HL-60/S4 treated with phorbol 12-myristate 13-acetate at 8.2 ng/mL for 4 days and 3 days (cell line): ENCODE measurements at regions not wholly inside any gene's neighbourhood (a gene's known extent, or its start where the extent isn't known, plus 50 kb on each side); places are given as distances from the start of the nearest gene placed in this dataset.

Experiments
- in situ Hi-C: fragments of 300-500 bp; cut with MboI; formaldehyde crosslinking; loops from 2 replicates; pipeline ENCODE4 v1.15.0; 2022; ENCODE audit warnings: low sequenced_read_pairs

DNA sequence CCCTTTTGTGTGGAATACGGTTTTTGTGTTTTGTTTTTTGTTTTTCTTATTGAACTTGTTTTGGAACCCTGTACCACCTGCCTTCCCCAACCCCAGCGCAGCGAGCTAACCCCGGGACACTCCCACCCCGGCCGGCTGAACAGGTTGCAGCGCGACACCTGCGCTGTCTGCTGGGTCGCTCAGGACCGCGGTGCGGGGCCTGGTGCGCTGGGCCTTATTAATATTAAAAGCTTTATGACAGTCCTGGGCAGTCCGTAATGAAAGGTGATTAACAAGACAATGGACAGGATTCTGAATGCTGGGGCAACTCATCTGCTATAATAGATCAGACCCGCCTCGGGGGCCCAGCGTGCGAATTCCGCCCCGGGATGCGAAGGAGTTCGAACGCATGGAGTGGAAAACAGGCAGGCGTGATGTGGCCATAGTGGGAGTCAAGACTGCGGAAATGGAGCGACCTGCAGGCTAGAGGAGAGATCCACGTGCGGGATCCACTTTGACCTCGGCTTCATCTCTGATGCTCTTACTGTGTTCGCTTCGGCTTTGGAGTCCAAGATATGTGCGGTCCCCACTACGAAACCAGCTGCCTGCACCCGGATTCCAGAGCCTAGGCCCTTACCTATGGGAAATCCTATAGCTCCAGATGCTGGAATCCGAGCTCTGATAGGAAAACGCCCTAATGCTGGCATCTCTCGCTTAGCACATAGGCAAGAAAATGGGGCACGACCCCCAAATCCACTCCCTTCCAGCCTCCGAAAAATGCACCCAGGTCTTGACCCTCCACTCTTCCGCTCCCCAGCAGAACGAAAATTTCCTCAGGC, 69.0 kb upstream of the TMEM33 start:
- in situ Hi-C loops: no loop called here

DNA sequence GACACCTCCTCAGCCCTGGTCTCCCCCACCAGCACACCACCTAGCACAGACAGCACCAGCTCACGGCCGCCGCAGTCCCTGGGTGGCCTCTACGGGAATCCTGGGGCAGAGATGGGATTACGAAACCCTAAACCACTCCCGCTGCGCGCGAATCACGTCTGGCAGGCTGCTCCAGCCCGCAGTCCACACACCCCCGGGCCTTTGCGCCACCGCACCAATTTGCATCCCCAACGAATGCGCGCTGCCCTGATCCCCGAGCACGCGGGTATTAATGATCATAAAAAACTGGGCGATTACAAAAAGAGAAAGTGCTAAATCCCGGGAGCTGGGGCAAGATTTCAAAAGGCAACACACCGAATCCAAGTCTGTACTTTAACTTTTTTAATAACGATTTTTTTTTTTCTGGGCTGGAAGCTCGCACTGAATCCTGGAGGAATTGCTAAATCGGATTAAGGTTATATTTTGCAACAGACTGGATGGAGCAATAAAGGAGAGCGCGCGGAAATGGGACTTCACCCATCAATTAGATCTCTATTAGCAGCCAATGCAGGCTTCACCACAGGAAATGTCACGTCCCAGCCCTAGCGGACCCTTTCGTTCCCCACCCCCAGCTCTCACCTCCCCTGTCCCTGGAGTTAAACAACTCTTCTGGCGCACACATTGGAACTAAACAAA, 69.8 kb upstream of the TMEM33 start:
- in situ Hi-C loops: no loop called here

- in situ Hi-C loops: no loop called here
Measured at GRCh38 chr4:41859087-41859486, 76.1 kb upstream of the TMEM33 start.

GRCh38 chr4:41857226-41857641, 78.0 kb upstream of the TMEM33 start:
- in situ Hi-C loops: no loop called here

DNA sequence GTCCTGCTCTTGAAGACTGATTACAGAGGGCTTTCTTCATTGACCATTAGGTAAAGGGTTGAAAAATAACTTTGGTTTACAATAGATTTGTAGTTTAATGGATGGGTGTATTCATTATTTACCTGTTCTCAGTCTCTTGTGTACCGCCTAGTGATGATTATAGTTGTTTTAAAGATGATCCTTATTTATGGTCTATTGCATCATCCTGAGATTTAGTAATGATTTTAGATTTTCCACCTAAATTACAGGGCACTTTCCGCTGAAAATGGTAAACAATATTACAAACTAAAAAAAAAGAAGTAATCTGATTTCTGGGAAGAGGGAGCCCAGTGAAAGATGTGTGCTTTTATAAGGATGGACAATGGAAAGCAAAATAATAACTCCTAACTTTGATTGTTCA, 78.4 kb upstream of the TMEM33 start:
- in situ Hi-C loops: no loop called here

DNA sequence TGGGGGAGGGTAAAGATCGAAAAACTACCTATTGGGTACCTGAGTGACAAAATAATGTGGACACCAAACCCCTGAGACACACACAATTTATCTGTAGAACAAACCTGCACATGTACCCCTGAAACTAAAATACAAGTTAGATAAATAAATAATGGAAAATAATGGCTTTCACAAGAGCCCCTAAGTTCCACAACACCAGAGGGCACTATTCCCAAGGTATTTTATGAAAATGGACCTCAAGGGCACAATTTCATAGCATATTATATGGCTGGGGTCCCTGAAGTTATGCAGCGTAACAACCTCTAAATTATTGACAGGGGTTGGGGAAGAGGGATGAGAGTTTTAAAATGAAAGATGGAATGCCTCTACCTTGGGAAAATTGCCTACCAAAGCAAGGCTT, 81.3 kb upstream of the TMEM33 start:
- in situ Hi-C loops: no loop called here

GRCh38 chr4:41852229-41852628, 83.0 kb upstream of the TMEM33 start:
- in situ Hi-C loops: no loop called here

GRCh38 chr4:41851621-41852020, 83.6 kb upstream of the TMEM33 start:
- in situ Hi-C loops: no loop called here

GRCh38 chr4:41844327-41844726, 90.9 kb upstream of the TMEM33 start:
- in situ Hi-C loops: no loop called here

- in situ Hi-C loops: no loop called here
Measured at GRCh38 chr4:41839916-41840854, 91.7 kb upstream of the PHOX2B start.

DNA sequence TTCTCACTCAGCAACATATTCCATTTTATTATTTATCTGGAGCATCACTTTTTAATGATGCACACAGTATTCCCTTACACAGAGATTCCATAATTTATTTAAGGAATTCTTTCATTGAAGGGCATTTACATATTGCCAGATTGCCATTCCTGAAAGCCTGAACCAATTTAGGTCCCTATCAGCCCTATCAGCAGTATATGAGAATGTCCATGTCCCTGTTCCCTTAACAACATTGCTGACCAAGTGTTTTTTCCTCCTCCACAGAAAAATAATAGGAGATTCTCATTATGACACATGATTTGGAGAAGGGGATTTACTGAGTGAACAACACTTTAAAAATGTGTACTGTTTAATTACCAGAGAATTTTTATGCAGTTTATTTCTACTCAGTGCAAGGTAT, 90.1 kb upstream of the PHOX2B start:
- in situ Hi-C loops: no loop called here

DNA sequence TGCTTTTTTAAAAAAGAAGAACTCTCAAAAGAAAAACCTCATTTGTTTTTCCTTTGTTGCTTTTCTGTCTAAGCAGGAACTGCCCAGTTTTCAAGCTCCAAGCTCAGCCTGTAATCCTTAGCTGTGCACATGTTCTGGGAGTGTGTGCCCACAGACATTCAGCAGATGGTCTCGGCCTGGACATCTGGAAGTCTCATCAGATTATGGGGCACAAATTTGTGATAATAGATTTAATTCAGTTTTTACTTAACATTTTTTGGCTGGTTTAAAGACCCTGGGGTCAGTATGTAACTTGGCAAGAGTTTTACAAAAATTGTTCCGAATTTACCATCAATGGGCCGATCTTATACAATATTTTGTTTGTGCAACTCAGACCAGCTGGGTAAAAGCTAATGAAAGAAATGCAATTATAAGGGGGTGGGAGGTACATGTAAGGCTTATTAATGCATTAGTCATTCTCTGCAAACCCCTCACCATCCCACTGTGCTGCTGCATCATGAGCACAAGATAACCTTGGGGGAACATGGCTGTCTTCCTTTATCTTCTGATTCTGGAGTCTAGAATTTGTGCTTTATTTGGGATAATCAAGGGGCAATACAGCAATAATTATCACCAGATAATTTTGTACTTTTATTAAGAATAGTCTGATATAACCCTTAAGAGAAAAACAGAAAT, 86.9 kb upstream of the PHOX2B start:
- in situ Hi-C loops: no loop called here

DNA sequence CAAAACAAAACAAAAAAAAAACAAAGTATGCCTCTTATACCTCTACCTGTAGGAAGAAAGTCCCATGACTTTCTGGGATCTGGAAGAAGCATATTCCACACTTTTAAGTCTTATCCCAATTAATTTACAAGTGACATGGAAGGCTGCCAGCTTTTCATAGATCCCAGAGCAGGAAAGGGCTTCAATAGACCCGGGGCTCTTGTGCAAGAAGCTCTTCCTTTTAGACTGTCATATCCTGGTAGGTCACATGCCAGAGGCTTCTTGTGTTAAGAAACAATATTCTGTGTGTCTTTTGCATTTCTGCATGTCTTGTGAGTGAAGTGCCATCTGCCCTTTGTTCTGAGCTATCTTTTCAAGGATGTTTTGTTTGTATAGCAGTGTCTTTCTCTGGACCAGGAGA, 84.4 kb upstream of the PHOX2B start:
- in situ Hi-C loops: no loop called here

DNA sequence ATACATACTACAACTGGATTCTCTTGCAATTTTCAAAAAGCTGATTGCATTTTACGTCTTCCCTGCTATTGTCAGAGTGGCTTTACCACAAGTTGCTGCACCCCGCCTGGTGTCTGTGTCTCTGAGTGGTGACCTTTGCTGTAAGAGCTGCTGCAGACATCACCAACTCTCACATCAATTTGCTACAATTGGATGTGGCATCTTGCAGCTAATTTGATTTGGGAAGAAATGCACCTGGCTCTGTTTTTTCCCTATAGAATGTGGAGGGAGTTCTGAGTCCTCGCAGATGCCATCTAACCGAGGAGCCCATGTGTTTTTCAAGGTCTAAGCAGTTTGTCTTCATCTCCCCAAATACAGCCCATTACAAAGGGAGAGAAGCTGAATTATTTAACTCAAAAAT, 73.8 kb upstream of the PHOX2B start:
- in situ Hi-C loops: no loop called here

GRCh38 chr4:41820473-41820872, 71.9 kb upstream of the PHOX2B start:
- in situ Hi-C loops: no loop called here

DNA sequence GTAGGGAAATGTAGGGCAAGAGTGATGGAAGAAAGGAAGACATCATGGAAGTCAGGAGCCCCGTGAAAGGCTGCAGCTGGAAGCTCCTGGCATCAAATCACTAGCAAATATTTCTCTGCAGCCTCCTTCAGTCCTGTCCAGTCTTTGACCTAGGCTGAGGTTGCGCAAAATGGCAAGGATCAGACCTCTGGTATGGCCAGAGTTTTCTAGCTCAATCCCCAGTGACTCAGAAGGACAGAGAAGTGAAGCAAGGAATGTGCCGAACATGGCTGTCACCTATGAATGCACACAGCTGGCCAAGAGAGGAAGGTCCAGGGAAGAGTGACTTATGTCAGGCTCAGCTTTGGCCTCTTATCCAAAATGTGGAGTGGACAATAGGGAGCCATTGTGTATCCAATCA, 71.1 kb upstream of the PHOX2B start:
- in situ Hi-C loops: no loop called here

DNA sequence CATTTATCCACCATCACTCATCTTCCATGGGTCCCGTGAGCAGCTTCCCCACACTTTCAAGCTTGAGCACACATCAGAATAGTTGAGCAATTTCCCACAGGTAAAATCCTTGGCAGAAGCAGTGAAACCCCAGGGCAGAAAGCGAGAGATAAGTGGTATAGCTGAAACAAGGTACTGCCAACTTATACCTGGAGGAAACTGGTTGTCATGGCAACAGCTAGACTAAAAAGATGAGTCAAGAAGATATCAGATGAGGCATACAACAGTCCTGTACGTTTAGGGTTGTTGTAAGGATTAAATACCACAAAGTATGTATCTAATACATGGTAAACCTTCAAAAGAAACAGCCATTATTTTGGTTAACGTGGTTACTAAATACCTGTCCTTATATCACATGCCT, 66.9 kb upstream of the PHOX2B start:
- in situ Hi-C loops: no loop called here

GRCh38 chr4:41814565-41814964, 66.0 kb upstream of the PHOX2B start:
- in situ Hi-C loops: no loop called here

DNA sequence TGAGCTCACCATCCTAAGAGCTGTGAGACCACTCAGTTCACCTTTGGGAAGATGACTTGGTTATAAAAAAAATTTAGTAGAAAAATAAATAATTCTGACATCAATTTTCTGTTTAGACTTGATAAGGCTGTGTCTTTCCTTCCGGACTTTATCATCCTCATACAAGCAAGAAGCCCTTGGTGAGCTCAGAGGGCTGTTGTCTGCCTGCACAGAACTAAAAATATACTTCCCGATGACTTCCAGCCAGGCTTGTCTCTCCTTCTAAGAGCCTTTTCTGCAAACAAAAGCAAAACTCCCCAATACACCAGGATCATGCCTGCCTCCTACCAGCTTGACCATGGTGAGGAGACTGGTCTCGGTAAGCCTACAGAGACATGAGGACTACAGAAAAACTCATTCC, 58.3 kb upstream of the PHOX2B start:
- in situ Hi-C loops: no loop called here

GRCh38 chr4:41802590-41802989, 54.1 kb upstream of the PHOX2B start:
- in situ Hi-C loops: no loop called here

GRCh38 chr4:41799126-41799525, 50.6 kb upstream of the PHOX2B start:
- in situ Hi-C loops: no loop called here
